ENCODE measurements at regions not wholly inside any gene's neighbourhood (a gene's known extent, or its start where the extent isn't known, plus 50 kb on each side); places are given as distances from the start of the nearest gene placed in this dataset.

DNA sequence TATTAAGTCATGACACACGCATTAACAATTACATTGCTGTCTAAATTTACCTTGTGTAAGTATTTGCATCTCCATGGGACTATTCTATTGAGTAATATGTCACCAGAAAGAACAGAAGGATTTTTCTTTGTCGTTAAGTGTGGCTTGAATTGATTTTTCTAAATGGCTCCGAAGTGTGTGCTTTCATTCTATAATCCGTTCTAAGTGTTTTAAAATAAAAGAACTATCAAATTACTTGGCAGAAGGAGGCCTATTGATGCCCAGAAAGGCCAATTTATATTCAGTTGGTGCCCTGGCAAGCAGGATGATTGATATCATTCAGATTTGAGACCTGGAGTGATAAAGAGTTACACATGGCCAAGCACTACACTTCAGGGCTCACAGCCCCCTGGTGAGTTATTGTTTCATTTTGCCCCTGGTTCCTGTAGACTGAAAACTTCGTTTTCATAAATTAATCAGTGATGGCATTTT is 538.9 kb upstream of the ANO5 start:
- TF ChIP-seq, protein P1, sequence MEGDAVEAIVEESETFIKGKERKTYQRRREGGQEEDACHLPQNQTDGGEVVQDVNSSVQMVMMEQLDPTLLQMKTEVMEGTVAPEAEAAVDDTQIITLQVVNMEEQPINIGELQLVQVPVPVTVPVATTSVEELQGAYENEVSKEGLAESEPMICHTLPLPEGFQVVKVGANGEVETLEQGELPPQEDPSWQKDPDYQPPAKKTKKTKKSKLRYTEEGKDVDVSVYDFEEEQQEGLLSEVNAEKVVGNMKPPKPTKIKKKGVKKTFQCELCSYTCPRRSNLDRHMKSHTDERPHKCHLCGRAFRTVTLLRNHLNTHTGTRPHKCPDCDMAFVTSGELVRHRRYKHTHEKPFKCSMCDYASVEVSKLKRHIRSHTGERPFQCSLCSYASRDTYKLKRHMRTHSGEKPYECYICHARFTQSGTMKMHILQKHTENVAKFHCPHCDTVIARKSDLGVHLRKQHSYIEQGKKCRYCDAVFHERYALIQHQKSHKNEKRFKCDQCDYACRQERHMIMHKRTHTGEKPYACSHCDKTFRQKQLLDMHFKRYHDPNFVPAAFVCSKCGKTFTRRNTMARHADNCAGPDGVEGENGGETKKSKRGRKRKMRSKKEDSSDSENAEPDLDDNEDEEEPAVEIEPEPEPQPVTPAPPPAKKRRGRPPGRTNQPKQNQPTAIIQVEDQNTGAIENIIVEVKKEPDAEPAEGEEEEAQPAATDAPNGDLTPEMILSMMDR (IDR thresholded peaks at IDR 0.05 in 4 of 5, conservative IDR thresholded peaks at IDR 0.05 in 1 of 5) = no peak
- no peak for TF ChIP-seq POLR2A (IDR thresholded peaks at IDR 0.05)

Data from gastrocnemius medialis (tissue), 4 donors.